Activated CD8-positive, alpha-beta memory T cell treated with anti-CD3 and anti-CD28 coated beads, Interleukin-2, amount 50 U/mL, for 1 hour (primary cell): ENCODE measurements at regions not wholly inside any gene's neighbourhood (a gene's known extent, or its start where the extent isn't known, plus 50 kb on each side); places are given as distances from the start of the nearest gene placed in this dataset.
"Not testable (repeated sequence)": the region's sequence is repeated elsewhere in the genome, so short reads cannot be mapped to it uniquely, and the experiment has no call there.

Experiments
- DNase-seq: peaks from one replicate; pipeline ENCODE4 v3.0.0-alpha.2; 2020; ENCODE audit errors: extremely low read depth

- no peak for DNase-seq
These were observed 84.2 kb upstream of the FGGY start for GRCh38 chr1:59212706-59213105.

- no peak for DNase-seq
These were observed 82.4 kb upstream of the FGGY start for GRCh38 chr1:59214248-59215208.

GRCh38 chr1:59215766-59216291 is 81.1 kb upstream of the FGGY start:
- DNase-seq: no peak

GRCh38 chr1:59217439-59217838 is 79.5 kb upstream of the FGGY start:
- not testable (repeated sequence) for DNase-seq

- DNase-seq: no peak
These were observed 78.2 kb upstream of the FGGY start for GRCh38 chr1:59218521-59219236.

- DNase-seq: no peak
These were observed 77.0 kb upstream of the FGGY start for GRCh38 chr1:59219916-59220315.

- no peak for DNase-seq
These were observed 76.5 kb upstream of the FGGY start for GRCh38 chr1:59220356-59220755.

GRCh38 chr1:59223198-59223597 is 73.7 kb upstream of the FGGY start:
- no peak for DNase-seq

- DNase-seq: no peak
These were observed 72.8 kb upstream of the FGGY start for GRCh38 chr1:59223989-59224634.

GRCh38 chr1:59225594-59226316 is 71.1 kb upstream of the FGGY start:
- DNase-seq: no peak

- DNase-seq: no peak
These were observed 67.8 kb upstream of the FGGY start for GRCh38 chr1:59229138-59229537.

GRCh38 chr1:59230622-59231021 is 66.3 kb upstream of the FGGY start:
- DNase-seq: no peak

- no peak for DNase-seq
These were observed 64.7 kb upstream of the FGGY start for GRCh38 chr1:59232216-59232615.

- no peak for DNase-seq
These were observed 63.5 kb upstream of the FGGY start for GRCh38 chr1:59233444-59233843.

- DNase-seq: no peak
These were observed 60.0 kb upstream of the FGGY start for GRCh38 chr1:59236721-59237545.

GRCh38 chr1:59237900-59238299 is 59.0 kb upstream of the FGGY start:
- no peak for DNase-seq

- DNase-seq: no peak
These were observed 58.5 kb upstream of the FGGY start for GRCh38 chr1:59238333-59238934.

GRCh38 chr1:59238993-59239392 is 57.9 kb upstream of the FGGY start:
- DNase-seq: no peak

- no peak for DNase-seq
These were observed 55.0 kb upstream of the FGGY start for GRCh38 chr1:59241909-59242308.

- no peak for DNase-seq
These were observed 54.5 kb upstream of the FGGY start for GRCh38 chr1:59242370-59242769.
